H1 (cell line): ENCODE measurements at regions not wholly inside any gene's neighbourhood (a gene's known extent, or its start where the extent isn't known, plus 50 kb on each side); places are given as distances from the start of the nearest gene placed in this dataset.

Source experiments
- ASH2L ChIP-seq: fragments of 200-600, 300-600 bp; sonication (generic); IDR thresholded peaks from one replicate; pipeline ENCODE4 v1.7.1; 2017; ENCODE audit warnings: low read length
- CBX8 ChIP-seq: fragments of 300-800, 300-1000 bp; sonication (generic); IDR thresholded peaks from 2 replicates; pipeline ENCODE4 v1.7.1; 2016; ENCODE audit warnings: low read depth, low read length, borderline replicate concordance
- CEBPB ChIP-seq: IDR thresholded peaks from 2 replicates; pipeline ENCODE4 v1.6.1; 2012; ENCODE audit warnings: low read depth, low read length
- RBBP5 ChIP-seq: IDR thresholded peaks from 2 replicates; pipeline ENCODE4 v1.7.1; 2012; ENCODE audit warnings: low read depth, mild to moderate bottlenecking, inconsistent platforms, low read length, moderate library complexity, borderline replicate concordance
- RFX5 ChIP-seq: IDR thresholded peaks from 2 replicates; pipeline ENCODE4 v1.6.1; 2011; ENCODE audit warnings: low read depth, low read length, improper control_type of control experiment, borderline replicate concordance
- SIX5 ChIP-seq: IDR thresholded peaks from 2 replicates; pipeline ENCODE4 v1.6.1; 2011; ENCODE audit warnings: mild to moderate bottlenecking, low read depth, low read length
- TBP ChIP-seq: IDR thresholded peaks from 2 replicates; pipeline ENCODE4 v1.6.1; 2011; ENCODE audit warnings: low read depth, low read length, improper control_type of control experiment
- TF ChIP-seq, protein P1 (sequence below): fragments of 300-600 bp; sonication (generic); IDR thresholded peaks from 2 replicates; pipeline ENCODE4 v1.7.1; 2012; ENCODE audit warnings: low read length, moderate library complexity, mild to moderate bottlenecking, inconsistent platforms; ENCODE audit not compliant: insufficient replicate concordance

DNA sequence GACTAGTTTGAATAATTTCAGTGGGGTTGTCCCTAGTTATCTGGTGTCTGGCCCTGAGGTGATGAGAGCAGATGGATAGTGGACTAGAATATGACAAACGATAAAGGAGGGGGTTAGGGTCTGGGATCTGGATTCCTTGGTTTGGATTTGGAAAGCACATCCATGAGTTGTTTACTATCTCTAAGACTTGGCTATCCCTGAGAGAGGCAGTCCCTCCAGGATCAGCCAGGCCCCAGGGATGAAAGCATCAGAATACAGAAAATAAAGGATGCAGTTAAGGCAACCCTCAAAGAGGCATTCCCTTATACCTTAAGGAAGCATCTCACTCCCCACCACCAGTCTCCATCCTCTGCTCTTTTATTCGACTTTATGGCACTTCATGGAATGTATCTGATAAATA is 230.7 kb downstream of the NHLRC3 start (continued):
- TF ChIP-seq, protein P1, sequence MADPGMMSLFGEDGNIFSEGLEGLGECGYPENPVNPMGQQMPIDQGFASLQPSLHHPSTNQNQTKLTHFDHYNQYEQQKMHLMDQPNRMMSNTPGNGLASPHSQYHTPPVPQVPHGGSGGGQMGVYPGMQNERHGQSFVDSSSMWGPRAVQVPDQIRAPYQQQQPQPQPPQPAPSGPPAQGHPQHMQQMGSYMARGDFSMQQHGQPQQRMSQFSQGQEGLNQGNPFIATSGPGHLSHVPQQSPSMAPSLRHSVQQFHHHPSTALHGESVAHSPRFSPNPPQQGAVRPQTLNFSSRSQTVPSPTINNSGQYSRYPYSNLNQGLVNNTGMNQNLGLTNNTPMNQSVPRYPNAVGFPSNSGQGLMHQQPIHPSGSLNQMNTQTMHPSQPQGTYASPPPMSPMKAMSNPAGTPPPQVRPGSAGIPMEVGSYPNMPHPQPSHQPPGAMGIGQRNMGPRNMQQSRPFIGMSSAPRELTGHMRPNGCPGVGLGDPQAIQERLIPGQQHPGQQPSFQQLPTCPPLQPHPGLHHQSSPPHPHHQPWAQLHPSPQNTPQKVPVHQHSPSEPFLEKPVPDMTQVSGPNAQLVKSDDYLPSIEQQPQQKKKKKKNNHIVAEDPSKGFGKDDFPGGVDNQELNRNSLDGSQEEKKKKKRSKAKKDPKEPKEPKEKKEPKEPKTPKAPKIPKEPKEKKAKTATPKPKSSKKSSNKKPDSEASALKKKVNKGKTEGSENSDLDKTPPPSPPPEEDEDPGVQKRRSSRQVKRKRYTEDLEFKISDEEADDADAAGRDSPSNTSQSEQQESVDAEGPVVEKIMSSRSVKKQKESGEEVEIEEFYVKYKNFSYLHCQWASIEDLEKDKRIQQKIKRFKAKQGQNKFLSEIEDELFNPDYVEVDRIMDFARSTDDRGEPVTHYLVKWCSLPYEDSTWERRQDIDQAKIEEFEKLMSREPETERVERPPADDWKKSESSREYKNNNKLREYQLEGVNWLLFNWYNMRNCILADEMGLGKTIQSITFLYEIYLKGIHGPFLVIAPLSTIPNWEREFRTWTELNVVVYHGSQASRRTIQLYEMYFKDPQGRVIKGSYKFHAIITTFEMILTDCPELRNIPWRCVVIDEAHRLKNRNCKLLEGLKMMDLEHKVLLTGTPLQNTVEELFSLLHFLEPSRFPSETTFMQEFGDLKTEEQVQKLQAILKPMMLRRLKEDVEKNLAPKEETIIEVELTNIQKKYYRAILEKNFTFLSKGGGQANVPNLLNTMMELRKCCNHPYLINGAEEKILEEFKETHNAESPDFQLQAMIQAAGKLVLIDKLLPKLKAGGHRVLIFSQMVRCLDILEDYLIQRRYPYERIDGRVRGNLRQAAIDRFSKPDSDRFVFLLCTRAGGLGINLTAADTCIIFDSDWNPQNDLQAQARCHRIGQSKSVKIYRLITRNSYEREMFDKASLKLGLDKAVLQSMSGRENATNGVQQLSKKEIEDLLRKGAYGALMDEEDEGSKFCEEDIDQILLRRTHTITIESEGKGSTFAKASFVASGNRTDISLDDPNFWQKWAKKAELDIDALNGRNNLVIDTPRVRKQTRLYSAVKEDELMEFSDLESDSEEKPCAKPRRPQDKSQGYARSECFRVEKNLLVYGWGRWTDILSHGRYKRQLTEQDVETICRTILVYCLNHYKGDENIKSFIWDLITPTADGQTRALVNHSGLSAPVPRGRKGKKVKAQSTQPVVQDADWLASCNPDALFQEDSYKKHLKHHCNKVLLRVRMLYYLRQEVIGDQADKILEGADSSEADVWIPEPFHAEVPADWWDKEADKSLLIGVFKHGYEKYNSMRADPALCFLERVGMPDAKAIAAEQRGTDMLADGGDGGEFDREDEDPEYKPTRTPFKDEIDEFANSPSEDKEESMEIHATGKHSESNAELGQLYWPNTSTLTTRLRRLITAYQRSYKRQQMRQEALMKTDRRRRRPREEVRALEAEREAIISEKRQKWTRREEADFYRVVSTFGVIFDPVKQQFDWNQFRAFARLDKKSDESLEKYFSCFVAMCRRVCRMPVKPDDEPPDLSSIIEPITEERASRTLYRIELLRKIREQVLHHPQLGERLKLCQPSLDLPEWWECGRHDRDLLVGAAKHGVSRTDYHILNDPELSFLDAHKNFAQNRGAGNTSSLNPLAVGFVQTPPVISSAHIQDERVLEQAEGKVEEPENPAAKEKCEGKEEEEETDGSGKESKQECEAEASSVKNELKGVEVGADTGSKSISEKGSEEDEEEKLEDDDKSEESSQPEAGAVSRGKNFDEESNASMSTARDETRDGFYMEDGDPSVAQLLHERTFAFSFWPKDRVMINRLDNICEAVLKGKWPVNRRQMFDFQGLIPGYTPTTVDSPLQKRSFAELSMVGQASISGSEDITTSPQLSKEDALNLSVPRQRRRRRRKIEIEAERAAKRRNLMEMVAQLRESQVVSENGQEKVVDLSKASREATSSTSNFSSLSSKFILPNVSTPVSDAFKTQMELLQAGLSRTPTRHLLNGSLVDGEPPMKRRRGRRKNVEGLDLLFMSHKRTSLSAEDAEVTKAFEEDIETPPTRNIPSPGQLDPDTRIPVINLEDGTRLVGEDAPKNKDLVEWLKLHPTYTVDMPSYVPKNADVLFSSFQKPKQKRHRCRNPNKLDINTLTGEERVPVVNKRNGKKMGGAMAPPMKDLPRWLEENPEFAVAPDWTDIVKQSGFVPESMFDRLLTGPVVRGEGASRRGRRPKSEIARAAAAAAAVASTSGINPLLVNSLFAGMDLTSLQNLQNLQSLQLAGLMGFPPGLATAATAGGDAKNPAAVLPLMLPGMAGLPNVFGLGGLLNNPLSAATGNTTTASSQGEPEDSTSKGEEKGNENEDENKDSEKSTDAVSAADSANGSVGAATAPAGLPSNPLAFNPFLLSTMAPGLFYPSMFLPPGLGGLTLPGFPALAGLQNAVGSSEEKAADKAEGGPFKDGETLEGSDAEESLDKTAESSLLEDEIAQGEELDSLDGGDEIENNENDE: no peak
- TF ChIP-seq RBBP5: no peak
- no peak for TF ChIP-seq CEBPB
- TF ChIP-seq ASH2L: no peak
- no peak for TF ChIP-seq RFX5
- TF ChIP-seq CBX8: no peak
- TF ChIP-seq TBP: no peak
- no peak for TF ChIP-seq SIX5
